IPS DF 19.7 (cell line): ENCODE measurements at regions not wholly inside any gene's neighbourhood (a gene's known extent, or its start where the extent isn't known, plus 50 kb on each side); places are given as distances from the start of the nearest gene placed in this dataset.
"Not testable (repeated sequence)": the region's sequence is repeated elsewhere in the genome, so short reads cannot be mapped to it uniquely, and the experiment has no call there.

Experiments
- DNase-seq: peaks from one replicate; pipeline ENCODE4 v3.0.0-alpha.2; 2013; ENCODE audit warnings: low read depth, low spot score

DNA sequence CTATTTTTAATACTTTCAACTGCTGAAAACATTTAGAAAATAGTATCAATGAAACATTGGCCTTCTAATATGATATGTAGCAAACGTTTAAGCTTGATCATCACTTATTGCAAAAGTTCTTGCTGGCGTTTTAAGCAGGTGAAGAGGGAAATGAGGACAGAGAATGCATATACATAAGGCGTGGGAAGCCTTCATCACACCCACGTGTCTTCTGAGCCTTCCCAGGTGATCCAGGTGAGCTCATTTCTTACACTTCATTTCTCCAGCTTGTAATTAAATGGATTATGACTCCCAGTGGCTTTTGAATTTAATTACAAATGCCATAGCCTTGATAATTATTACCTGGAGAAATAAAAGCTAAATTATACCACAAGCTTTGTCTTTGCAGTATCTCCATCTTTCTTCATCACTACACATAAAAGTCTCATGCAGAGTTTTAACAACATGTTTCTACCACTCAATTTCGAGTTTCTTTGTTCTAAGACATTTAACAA, 1973.8 kb downstream of the MRPL39 start:
- DNase-seq = no peak

DNA sequence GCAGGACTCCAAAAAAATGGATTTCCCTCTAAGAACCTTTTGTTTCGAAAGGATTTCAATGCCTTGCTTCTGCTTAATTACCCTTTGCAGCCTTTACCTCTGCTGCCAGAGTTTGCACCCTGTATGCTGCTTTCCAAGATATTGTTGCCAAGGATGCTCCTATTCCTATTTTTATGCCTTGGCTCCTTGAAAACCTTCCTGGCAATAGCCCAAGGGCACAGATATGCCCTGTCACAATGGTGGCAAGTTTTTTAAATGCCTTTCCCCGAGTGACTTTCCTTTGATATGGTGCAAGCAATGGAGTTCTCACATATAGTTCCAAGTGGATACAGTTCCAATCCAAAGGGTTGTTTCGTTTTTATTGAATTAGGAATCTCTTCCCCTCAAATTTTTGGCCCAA, 1983.0 kb downstream of the MRPL39 start:
- no peak for DNase-seq

DNA sequence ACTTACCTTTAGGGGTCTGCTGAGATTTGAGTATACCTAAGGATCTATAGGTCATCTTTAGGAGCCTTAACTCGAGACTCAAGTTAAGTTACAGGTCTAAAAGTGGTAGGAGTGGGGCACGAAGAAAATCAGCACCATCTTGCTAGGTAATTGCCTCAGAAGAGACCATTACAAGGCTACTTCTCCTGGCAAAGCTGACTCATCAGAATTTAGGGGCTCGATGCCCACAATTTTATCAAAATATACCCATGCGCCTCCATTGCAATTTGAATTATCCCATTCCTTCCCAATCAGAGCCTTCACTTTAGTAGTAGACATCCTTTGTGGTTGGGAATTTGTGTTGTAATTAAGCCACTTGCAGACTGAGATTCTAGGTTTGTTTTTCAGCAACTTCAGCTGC, 1994.3 kb downstream of the MRPL39 start:
- no peak for DNase-seq

DNA sequence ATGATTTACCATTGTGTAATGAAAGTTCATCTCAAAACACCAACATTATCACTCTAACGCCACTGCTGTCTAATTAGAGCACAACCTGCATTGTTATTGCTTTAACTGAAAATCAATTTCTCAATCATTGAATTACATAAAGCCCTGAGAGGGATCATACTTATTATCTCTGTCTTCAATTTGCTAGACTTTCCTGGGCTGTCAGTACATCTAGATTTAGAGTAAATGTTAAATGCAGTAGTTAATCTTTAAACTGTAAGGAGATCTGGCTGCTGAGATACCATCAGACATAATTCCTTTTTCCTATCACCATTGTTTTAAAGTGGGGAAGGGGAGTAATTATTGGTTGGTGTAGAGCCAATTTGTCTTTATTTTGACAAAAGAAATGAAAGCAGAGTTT, 1995.1 kb downstream of the MRPL39 start:
- no peak for DNase-seq

DNA sequence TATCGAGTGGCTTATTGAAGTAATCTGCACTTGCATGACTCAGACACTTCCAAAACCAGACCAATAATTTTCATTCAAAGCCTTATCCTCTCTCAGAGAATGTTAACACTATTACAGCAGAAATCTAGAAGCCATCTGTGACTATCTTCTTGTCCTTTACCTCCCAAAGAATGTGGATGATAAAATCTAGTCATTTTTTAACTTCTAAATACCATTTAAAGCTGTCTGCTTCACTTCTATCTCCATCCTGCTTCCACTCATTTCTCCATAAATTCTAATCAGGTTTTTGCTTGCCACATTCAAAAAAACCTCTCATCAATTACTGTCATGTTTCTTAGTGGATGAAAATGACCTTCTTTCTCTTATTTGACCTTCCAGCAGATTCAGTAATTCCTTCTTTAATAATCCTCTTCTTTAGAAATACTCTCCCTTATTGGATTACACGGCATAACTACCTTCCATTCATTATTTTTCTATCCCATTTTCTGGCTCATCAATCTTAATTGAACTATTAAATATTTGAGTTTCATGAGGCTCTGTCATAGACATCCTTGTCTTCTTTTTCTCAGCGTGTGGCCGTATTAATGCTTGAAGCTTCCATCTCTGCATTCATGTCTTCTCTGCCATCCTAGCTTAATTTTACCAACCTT, 1999.4 kb downstream of the MRPL39 start:
- no peak for DNase-seq

DNA sequence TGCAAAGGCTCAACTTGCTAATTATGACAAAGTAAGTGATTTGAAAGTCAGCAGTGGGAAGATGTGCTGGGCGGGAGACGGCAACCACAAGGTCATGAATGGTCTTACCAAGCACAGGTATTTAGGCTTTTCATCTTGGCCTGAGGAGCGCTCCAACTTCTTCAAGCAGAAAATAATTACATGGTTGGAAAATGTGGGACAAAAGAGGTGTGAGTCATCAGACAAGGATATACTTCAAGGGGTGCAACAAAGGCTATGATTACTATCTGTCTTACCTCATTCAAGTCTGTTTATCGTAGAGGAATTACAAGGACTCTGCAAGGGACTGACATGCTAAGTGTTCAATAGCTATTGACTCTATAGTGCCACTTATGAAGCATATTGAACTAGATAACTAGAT, 2005.7 kb downstream of the MRPL39 start:
- DNase-seq = no peak

DNA sequence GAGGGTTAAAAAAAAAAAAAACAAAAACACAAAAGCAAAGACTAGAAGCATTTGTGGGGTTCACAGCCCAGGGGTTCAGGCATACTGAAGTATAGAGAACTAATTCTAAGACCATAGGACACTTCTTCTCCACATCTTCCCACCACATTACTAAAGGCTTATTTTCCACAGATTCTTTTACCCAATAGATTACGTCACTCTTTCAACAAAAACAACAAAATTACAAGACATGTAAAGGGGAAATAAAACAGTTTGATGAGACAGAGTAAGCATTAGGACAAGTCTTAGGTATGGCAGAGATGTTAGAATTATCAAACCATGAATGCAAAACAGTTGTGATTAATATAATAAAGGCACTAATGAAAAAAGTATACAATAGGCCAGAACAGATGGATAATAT, 2013.7 kb downstream of the MRPL39 start:
- DNase-seq = no peak

DNA sequence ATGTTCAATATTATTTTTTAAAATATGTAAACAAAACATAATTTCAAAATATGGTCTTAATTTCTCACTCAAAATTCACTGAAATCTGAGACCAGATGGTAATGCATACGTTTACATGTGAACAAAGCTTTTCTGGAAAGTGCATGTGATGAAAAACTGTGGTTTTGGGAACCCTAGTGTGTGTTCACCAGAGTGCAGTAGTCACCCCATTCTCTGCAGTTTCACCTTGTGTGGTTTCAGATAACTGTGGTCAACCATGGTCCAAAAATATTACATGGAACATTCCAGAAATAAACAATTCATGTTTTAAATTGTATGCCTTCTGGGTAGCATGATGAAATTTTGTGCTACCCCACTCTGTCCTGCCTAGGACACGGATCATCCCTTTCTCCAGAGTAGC, 2021.9 kb downstream of the MRPL39 start:
- DNase-seq = no peak

DNA sequence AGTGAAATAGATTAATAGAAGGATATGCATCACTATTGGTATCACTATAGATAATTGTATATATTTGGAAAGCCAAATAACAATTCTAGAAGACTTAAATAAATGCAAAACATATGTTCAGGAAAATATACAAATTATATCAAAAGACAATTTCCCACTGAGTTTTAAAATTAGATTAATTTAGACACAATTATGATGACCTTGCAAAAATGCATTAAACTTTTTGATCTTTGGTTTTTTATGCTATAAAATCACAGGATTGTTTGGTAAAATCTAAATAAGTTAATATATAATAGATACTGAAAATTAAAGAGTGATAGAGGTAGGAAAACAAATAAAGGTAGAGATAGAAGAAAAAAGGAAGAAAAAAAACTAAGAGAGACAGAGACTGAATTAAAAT, 2027.7 kb downstream of the MRPL39 start:
- DNase-seq = no peak

DNA sequence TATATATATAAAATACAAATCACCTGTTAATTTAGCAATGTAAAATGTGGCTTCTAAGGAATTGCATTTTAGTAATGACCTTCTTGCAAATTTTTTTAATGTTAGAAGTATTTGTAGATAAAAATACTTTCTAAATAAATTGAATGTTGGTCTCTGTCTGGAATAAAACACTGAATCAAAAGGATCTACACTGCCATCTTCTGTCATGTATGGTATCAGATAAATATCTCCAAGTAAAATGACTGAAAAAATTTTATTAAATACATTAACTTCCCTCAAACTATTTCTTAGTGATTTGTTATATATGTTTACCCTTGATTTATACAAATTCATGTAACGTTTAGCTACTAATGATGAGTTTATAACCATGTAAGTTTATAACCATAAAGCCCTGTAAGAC, 2029.3 kb downstream of the MRPL39 start:
- no peak for DNase-seq

DNA sequence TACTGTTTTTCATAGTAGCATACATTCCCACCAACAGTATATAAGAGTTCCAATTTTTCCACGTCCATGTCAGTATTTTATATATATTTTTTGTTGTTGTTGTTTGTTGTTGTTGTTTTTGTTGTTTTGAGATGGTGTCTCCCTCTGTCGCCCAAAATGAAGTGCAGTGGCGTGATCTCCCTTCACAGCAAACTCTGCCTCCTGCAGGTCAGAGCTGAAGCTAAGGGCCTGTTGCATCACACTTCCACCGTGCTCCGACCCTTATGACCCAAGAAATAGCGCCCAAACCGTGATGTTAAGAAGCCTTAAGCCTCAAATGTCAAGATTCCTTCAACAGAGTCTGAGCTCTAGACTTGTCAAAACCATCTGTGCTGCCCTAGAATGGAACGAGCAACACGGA, 2032.3 kb downstream of the MRPL39 start:
- DNase-seq = no peak

DNA sequence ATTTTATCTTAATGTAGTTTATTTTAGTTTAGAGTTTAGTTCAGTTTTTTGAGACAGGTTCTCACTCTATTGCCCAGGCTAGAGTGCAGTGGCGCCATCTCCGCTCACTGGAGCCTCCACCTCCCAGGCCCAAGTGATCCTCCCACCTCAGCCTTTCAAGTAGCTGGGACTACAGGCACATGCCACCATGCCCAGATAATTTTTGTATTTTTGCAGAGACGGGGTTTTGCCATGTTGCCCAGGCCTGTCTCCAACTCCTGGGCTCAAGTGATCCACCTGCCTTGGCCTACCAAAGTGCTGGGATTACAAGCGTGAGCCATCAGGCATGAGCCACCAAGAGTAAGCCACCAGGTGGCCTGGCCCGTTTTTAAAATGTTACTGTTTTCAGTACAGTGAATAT, 2058.4 kb downstream of the MRPL39 start:
- not testable (repeated sequence) for DNase-seq

DNA sequence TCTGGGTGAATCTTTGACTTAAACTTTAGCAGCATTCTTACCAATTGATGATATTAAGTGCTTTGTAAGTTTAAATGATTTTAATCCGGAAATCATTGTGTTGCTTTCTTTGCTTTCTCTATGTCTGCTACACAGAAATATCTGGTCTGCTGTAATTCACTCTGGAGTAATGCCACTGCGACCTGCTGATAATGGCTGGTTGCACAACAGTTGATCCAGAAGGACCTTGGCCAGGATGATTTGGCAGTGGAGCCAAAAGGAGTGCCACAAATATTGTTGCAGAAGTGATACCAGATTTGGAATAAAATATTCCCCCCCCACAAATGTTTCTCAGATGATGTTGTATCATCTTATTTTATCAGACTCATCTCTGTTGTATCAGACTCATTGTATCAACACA, 2063.9 kb downstream of the MRPL39 start:
- no peak for DNase-seq

DNA sequence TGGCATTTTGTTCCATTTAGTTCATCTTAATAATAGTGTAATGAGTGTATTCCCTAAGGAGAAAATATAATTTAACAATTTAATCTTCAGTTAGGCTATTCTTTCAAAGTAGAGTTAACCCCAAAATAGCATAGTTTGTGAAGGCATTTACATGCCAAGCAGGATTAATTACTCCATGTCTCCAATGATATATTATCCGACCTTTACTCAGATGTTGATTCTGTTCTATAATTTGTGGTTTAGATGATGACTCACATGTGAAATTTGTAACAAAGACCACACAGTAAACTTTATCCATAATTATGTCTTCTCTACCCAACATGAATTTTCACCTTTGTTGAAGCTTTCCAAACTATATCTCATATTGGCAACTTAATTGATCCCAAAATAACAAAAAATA, 2065.2 kb downstream of the MRPL39 start:
- no peak for DNase-seq

DNA sequence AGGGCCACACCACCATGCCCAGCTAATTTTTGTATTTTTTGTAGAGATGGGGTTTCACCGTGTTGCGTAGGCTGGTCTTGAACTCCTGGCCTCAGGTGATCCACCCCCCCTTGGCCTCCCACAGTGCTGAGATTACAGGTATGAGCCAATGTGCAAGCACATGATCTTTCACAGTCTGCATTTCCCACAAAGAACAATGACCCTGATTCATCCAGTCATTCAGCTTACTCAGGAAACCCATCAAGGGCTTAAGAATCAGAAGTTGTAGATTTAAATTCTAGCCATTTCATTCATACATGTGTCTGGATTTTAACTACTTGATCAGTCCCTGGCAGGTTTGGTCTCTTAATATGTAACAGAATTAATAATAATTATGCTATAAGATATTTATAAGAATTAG, 2065.7 kb downstream of the MRPL39 start:
- DNase-seq = no peak

DNA sequence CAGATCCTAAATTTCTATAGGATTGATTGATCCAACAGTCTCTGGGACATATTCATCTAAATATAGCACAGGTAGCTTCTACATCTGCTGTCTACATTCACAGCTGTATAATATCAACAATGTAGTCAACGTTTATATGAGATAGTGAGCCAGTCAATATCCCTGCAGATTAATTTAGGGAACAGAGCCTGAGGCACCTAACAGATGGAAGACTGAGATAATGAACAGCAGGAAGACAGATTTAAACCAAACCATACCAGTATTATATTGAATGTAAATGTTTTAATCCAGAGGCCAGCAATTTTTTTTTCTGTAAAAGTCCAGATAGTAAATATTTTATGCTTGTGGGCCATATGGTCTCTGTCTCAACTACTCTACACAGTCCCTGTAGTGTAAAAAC, 2072.4 kb downstream of the MRPL39 start:
- no peak for DNase-seq

DNA sequence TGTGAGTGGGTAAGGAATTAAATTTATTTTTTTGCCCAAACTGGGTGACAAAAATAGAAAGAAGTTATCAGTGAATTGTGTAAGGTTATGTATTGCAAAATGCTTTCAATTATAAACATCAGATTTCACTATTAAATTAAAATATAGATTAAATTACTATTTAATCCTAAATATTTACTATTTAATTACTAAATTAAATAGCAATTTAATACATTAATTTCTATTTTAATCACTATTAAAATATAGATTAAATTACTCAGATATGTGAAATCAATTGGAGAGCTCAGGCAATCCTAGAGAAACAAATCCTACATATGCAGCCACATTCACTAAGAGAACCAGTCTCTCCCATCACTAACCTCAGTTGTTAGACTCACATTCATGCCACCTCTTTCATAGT, 2075.8 kb downstream of the MRPL39 start:
- DNase-seq = no peak

DNA sequence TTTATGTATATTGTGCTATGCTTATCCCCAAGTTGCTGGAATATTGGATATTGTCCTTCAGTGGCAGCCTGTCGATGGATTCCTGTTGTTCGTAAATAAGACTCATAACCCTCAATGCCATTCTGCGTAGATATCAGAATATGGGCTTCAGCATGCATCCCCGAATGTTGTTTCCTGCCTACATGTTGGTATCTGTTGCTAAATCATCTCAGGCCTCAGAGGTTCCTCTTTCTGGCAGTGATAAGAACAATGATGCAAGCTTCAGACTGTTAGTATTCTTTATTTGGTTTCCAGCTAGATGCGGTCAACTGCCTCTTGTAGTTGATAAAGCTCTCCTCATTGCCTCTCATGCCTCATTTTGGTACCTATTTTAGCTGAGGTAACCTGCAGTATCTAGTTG, 2082.6 kb downstream of the MRPL39 start:
- DNase-seq = no peak

DNA sequence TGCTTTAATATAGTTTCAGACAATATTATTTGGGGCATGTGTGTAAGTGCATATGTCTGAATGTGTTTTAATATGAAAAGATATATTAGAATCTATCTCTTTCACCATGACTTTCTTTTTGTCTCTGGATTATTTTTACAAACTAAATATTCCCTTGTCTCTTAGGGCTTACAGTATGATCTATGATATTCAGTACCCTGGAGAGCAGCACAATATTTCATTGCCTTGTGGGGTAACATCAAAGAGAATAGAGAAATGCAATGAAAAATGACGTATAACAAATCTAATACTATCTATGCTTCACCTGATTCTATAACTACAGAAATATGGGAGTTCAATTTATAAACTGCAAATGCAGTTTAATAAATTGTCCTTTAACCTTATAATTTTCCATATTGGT, 2084.5 kb downstream of the MRPL39 start:
- DNase-seq = no peak

DNA sequence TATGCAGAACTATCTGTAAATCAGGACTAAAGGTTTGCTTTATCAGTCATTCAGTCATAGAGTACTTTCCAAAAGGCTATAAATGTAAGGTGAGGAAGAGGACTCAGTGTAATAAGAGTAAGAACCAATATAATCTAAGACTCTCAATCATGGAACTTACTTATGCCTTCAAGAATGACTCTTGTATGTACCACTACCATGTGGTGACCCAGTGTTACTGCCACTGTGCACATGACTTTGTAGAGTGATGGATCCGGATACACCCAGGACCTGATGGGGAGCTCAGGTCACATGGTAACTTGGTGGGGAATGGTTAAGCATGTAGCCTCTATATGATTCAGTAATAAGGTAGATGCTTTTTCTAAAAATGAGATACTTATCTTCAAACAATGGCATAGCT, 2099.8 kb downstream of the MRPL39 start:
- no peak for DNase-seq

DNA sequence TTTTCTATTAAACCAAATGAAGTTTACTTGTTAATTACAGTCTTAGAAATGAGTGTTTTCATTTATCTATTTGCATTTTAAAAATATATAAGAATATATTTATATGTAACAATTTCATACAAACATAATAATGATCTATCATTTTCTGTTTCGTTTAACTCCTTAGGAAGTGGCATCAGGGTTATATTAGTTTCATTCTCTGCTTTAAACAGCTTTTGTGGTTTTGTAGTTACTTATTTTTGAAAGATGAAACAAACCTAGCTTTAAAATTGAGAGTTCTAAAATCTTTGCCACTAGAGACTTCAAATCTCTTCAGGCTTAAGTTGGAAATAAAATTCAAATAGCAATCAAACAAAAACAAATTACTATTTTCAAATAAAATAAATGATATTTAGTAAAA, 2110.6 kb downstream of the MRPL39 start:
- DNase-seq = no peak

DNA sequence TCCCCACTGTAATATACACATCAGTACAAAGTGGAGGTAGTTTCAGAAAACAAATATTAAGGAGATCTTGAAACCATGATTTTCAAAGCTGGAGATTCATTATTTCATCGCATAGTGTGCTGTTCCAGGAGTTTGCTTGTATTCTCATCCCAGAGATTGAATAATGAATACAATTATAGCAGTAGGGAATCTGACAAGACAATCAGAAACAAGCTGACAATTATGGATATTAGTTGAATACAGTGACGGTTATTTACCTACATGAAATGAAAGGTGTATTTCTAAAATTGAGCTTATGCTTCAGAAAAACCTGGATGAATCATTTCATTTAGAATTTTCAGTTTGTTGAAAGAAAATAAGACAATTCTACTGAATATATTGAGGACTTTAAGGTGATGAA, 2119.0 kb downstream of the MRPL39 start:
- no peak for DNase-seq

DNA sequence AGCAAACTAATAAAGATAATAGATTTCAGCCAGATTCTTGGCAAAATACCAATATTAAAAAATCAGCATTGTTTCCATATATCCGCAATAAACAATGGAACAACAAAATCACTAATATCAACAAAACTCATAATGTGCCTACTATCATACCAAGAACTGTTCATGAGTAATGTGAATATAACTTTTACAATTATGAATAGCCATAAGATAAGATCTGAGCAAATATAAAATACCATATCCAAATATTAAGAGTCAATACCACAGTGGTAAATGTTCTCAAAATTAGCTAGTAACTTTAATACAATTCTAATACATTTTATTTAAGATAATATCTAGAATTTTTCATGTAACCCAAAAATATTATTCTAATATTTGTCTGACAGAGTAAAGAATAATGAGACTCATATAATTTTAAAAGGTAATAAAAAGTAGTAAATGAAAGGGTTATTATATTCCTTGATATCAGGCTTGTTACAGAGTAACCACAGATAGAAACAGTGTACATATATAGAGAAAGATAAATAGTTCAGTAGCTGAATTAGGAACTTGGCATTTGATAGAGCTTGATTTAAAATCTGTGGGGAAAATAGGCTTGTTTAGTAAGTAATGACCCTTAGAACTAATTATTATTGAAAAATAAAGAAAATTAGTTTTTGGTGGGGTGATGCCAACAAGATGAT, 2126.6 kb downstream of the MRPL39 start:
- no peak for DNase-seq

DNA sequence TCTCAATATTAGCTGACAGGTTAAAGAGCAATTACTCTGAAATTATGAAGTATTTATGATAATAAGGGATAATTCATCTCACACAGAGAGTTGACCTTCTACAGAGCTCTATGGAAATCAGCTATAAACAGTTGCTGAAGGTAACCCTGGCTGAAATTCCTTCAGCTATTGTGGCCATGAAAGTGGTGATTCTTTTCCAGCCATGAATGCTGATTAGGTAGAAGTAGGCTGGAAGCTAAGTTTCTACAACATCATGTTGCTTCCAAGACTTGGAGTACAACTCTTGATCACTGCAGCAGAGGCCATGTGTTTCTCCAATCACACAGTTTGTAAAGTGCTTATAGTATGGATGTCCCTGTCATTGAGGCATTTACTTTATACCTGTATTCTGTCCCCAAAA, 2128.9 kb downstream of the MRPL39 start:
- no peak for DNase-seq
